Esophagus mucosa (tissue), 1 donor: ENCODE measurements at regions not wholly inside any gene's neighbourhood (a gene's known extent, or its start where the extent isn't known, plus 50 kb on each side); places are given as distances from the start of the nearest gene placed in this dataset.
"Not testable (repeated sequence)": the region's sequence is repeated elsewhere in the genome, so short reads cannot be mapped to it uniquely, and the experiment has no call there.

Experiments
- ATAC-seq: fragments of 200-7000 bp; cut with Tn5 transposase; one replicate; pipeline ENCODE4 v1.9.1; 2020
- donor health status: DM: yes; HTN: yes; CAD: no.

DNA sequence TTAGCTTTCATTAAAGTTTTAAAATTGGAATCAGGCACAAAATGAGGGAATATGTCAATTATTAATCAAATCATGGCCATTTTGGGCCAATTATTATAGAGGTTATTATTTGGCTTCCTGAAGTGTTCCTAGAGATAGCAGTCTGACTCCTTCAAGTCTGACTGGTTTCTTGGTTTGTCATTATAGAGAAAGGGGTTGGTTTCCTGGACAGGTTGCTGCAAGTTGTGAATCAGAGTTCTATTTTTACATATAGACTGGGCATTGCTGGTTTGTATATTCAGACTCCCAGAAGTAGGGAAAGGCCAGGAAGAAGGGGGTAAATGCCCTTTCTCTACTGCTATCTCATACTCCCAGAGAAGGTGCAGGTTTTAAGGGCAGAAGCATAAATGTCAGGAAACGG is 121.4 kb upstream of the CEP162 start:
- no peak for ATAC-seq

DNA sequence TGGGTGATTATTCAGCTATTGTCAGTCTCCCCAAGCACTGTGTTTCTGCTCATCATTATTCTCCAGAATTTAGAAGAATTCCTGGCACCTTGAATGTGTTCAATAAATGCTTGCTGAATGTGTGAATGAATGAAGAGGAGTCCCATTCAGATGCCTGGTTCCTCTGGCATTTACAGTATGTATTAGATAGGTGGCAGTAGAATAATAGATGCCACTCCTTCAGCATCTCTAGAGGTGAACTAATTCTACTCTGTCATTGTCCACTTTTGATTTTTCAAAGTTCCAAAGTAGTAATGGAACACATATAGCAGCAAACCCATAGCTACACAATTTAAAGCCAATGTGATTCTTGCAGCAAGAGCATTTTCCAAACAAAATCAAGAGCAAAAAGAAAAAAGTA is 118.9 kb upstream of the CEP162 start:
- no peak for ATAC-seq

DNA sequence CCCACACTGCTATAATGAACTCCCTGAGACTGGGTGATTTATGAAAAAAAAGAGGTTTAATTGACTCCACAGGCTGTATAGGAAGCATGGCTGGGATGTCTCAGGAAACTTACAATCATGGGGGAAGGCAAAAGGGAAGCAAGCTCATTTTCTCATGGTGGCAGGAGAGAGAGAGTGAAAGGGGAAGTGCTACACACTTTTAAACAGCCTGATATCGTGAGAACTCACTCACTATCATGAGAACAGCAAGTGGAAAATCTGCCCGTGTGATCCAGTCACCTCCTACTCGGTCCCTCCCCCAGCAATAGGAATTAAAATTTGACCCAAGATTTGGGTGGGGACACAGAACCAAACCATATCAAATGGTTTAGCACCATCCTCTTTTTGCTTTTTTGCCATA is 116.6 kb upstream of the CEP162 start:
- ATAC-seq, result no peak

GRCh38 chr6:84340422-84340821 is 113.0 kb upstream of the CEP162 start:
- no peak for ATAC-seq

DNA sequence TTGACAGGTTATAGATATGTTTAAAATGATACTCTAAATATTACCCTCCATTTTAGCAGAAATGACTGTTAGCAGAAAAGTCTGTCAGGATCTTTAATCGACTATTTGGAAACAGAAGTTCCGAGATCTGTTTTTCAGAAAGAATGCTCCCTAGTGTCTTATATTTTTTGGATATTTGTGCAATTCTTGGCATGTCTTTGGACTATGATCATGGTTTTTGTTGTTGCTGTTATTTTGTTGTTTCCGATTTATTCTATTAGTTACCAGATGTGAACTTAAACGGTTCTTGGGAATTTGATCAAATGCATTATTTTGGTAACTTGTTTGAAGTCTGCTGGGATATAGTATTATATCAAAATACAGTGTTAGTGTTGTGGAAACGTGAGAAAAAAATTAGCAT is 106.4 kb upstream of the CEP162 start:
- no peak for ATAC-seq

GRCh38 chr6:84332139-84333034 is 104.9 kb upstream of the CEP162 start:
- no peak for ATAC-seq

DNA sequence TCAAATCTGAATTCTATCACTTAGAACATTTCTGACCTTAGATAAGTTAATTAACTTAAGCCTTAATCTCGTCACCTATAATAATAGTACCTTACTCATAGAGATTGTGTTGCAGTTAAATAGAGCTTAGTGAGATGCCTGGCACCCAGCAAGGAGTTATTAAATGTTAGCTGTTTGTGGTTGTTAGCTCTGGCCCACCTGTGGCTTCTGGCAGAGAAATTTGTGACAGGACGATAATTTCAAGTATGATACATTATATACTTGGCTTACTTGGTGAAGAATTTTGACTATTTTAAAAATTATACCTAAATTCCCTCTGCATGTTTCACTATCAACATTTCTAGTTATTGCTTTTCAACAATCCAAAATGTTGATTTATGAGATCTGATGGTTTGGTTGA is 102.9 kb upstream of the CEP162 start:
- no peak for ATAC-seq

DNA sequence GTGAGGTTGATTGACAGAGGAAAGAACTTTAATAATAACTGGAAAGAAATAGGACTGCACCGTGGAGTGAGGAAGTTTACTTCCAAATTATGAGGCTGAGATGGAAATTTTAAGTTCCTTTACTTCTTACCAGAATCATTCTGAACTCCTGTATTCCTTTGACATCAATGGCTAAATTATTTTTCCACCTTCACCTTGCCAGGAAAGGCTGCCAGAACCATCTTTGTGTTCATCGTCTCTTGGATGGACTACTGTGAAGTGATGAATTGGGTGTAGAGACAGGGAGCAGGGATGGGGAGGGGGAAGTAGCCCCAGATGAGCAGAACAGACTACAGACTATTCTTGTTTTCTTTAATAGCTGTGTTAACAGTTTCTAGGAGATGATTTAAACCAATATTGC is 102.1 kb upstream of the CEP162 start:
- ATAC-seq, result no peak

- ATAC-seq, result no peak
These were observed 101.6 kb upstream of the CEP162 start for GRCh38 chr6:84329077-84329476.

DNA sequence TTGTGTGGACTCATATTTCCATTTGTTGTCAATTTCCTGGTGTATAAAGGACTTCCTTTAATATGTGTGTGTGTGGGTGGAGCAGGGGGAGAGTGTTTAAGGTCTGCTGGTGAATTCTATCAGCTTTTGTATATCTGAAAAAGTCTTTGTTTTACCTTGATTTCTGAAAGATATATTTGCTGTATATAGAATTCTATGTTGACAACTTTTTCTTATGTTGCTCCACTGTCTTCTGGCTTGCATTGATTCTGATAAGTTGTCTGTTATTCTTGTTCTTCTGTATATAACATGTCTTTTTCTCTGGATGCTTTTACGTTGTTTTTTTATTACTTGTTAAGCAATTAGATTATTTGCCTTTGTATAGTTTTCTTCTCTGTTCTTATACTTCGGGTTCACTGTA is 90.0 kb upstream of the CEP162 start:
- ATAC-seq, result no peak

DNA sequence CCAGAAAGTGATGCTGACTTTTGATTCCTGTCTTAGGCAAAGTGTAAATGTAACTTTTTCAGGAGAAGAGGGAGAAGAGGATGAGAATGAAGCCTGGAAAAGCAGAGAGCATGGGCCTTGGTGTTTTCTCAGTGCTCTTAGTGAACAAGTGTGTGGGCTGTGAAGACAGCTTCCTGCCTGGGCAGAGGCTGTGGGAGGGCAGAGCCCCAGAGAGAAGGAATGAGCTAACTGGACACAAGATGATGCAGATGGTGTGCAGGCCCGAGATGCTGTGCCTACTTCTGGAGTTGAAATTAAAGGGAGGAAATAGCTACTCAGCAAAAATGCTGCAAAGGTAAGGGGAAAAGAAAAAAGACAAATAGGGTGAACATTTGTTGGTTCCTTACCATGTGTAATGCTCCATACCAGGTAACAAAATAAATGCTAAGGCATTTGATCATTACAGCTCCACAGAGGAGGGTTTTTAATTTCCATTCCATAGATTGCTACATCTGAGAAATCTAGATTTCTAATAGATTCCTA is 87.0 kb upstream of the CEP162 start:
- no peak for ATAC-seq

DNA sequence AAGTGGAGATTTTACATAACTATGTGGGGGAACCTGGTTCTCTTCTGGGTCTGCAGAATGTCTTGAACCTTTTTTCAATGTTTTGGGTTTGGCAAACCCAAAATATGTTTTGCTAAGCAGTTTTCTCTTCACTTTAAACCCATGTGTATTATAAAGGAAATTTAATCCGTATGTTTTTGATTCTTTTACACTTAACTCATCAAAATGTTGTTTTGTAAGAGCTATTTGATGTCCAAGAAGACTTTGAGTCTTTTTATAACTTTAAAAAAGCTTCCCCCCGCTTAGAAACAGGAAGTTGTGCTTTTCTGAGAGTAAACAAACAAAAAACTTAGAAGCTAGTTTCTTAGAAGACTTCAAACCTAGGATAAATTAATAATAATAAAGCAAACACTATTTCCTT is 81.9 kb upstream of the CEP162 start:
- ATAC-seq, result no peak

GRCh38 chr6:84304881-84305280 is 77.4 kb upstream of the CEP162 start:
- ATAC-seq, result no peak

- not testable (repeated sequence) for ATAC-seq
These were observed 63.6 kb upstream of the CEP162 start for GRCh38 chr6:84291033-84291432.

DNA sequence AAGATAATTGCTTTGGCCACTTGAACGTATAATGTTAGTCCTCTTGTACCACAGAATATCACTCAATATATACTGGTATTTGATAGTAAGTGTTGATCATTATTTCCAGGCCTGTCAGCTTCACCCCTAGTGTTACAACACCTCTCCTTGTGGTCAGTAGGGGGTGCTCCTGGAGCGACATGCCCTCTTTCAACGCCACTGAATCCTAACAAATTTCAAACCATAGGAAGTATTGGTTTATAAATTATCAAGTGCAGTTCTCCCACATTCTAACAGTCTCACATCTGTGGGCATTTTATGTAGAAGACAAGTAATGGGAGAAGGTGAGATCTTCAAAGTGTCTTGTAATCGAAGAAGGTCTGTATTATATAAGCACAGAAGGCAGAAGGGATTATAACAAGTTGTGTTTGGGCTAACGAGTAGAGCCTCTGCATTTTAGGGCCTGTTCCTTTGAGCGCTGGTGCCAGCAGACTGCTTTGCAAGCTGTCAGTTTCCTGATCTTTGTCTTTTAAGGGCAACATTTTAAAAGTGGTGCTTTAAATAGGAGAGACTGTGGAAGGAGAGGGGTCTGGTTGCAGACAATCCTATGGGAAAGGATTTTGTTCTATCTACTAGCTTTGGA is 57.1 kb upstream of the CEP162 start:
- no peak for ATAC-seq

- no peak for ATAC-seq
These were observed 55.1 kb upstream of the CEP162 start for GRCh38 chr6:84282550-84282949.

- no peak for ATAC-seq
These were observed 53.2 kb upstream of the CEP162 start for GRCh38 chr6:84280639-84281038.

- ATAC-seq, result no peak
These were observed 52.6 kb upstream of the CEP162 start for GRCh38 chr6:84280030-84280429.

DNA sequence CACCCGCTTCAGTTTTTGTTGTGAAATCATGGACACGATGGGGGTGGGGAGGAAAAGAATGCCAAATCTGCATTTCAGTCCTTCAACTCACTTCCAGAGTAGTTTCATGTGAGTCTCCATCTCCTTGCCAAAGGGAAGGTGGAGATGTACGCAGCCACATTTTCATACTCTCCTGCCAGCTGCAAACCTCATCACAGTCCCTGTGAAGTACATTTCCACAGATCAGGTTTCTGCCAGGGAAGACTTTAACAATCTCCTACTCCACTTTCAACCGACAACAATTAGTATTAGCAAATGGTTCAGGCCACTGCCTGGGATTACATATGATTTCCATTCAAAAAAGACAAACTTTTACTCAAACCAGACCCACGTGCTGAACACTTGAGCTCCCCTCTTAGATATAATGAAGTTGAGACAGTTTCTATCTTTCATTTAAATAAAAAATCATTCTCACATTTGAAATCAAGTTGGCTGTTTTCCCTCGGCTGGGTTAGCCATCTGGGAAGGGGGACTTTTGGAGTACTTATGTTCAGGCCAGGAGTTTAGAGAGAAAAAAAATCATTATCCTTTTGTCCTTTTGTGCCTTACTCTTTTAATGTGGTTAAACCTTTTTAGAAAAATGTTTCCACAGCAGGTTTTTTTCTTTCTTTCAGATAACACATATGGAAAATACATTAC is 51.0 kb upstream of the CEP162 start:
- ATAC-seq, result no peak
